Activated T-helper 2 cell treated with anti-CD3 and anti-CD28 coated beads, Interferon-gamma antibody, Interleukin-2, Interleukin-4, amounts not matched to agents 10 μg/mL and 5 μg/mL and 100 μg/mL, durations not matched to agents 14 hours and 24 hours and 36 hours (primary cell): ENCODE measurements at regions not wholly inside any gene's neighbourhood (a gene's known extent, or its start where the extent isn't known, plus 50 kb on each side); places are given as distances from the start of the nearest gene placed in this dataset.
A peak's percentile ranks its signal among the peaks of the same experiment; 100 is the strongest.
"Not testable (repeated sequence)": the region's sequence is repeated elsewhere in the genome, so short reads cannot be mapped to it uniquely, and the experiment has no call there.

Experiments
- DNase-seq: peaks from one replicate; pipeline ENCODE4 v3.0.0; 2021; ENCODE audit warnings: low spot score
- H3K27ac Mint-ChIP-seq: one replicate; pipeline ENCODE4 v1.8.0; 2021; ENCODE audit warnings: mixed read lengths
- H3K27me3 Mint-ChIP-seq: one replicate; pipeline ENCODE4 v1.8.0; 2021; ENCODE audit warnings: low read depth, mixed read lengths
- H3K36me3 Mint-ChIP-seq: one replicate; pipeline ENCODE4 v1.8.0; 2021; ENCODE audit warnings: low read depth, mixed read lengths
- H3K4me1 Mint-ChIP-seq: one replicate; pipeline ENCODE4 v1.8.0; 2021; ENCODE audit warnings: low read depth, mixed read lengths
- H3K4me3 Mint-ChIP-seq: one replicate; pipeline ENCODE4 v1.8.0; 2021; ENCODE audit warnings: low read depth, mild to moderate bottlenecking, moderate library complexity, mixed read lengths
- H3K9me3 Mint-ChIP-seq: one replicate; pipeline ENCODE4 v1.8.0; 2021; ENCODE audit warnings: mixed read lengths
- intact Hi-C: fragments of 100-400 bp; cut with micrococcal nuclease; formaldehyde crosslinking; loops from one replicate; pipeline ENCODE4 v1.15.1; 2023

GRCh38 chr3:106070187-106070586, 201.4 kb upstream of the CBLB start:
- Mint-ChIP-seq H3K27ac (peak overlapping the region; percentile 60), H3K9me3 (peaks cover 9% of the 10 kb centered on the region), H3K4me3 (no peak overlapping the region), H3K27me3 (no peaks in the 10 kb centered on the region), H3K4me1 (peaks cover 15% of the 10 kb centered on the region), H3K36me3 (peaks cover 7% of the 10 kb centered on the region)
- intact Hi-C loops: no loop called here
- DNase-seq: no peak

- no peak overlapping the region for H3K27ac Mint-ChIP-seq
Measured at GRCh38 chr3:106071306-106071705, 202.5 kb upstream of the CBLB start.

GRCh38 chr3:106072596-106072995, 203.8 kb upstream of the CBLB start:
- H3K4me3 Mint-ChIP-seq, H3K27ac Mint-ChIP-seq, H3K36me3 Mint-ChIP-seq, DNase-seq, intact Hi-C loops, H3K27me3 Mint-ChIP-seq: not testable (repeated sequence)
- H3K9me3 Mint-ChIP-seq: peaks cover 19% of the 10 kb centered on the region
- H3K4me1 Mint-ChIP-seq: peaks cover 15% of the 10 kb centered on the region

More at GRCh38 chr3:106071306-106071705, 202.5 kb upstream of the CBLB start:
- Mint-ChIP-seq H3K27me3 (no peaks in the 10 kb centered on the region), H3K4me1 (peaks cover 15% of the 10 kb centered on the region), H3K36me3 (peaks cover 7% of the 10 kb centered on the region), H3K4me3 (no peak overlapping the region), H3K9me3 (peaks cover 13% of the 10 kb centered on the region)
- intact Hi-C loops: no loop called here
- DNase-seq: no peak

GRCh38 chr3:106073806-106074205, 205.0 kb upstream of the CBLB start:
- intact Hi-C loops, H3K27me3 Mint-ChIP-seq, DNase-seq, H3K36me3 Mint-ChIP-seq, H3K4me3 Mint-ChIP-seq, H3K4me1 Mint-ChIP-seq, H3K27ac Mint-ChIP-seq: not testable (repeated sequence)
- H3K9me3 Mint-ChIP-seq: peaks cover 14% of the 10 kb centered on the region

GRCh38 chr3:106075731-106076130, 206.9 kb upstream of the CBLB start:
- H3K4me1 Mint-ChIP-seq, H3K4me3 Mint-ChIP-seq, intact Hi-C loops, DNase-seq, H3K36me3 Mint-ChIP-seq, H3K27ac Mint-ChIP-seq, H3K27me3 Mint-ChIP-seq: not testable (repeated sequence)
- H3K9me3 Mint-ChIP-seq: peaks cover 14% of the 10 kb centered on the region

GRCh38 chr3:106078635-106079034, 209.8 kb upstream of the CBLB start:
- no peak overlapping the region for H3K27ac Mint-ChIP-seq
- no peak for DNase-seq
- peaks cover 2% of the 10 kb centered on the region for H3K4me1 Mint-ChIP-seq
- no peaks in the 10 kb centered on the region for H3K36me3 Mint-ChIP-seq
- H3K4me3 Mint-ChIP-seq: no peak overlapping the region
- peaks cover 14% of the 10 kb centered on the region for H3K9me3 Mint-ChIP-seq
- intact Hi-C loops: no loop called here
- no peaks in the 10 kb centered on the region for H3K27me3 Mint-ChIP-seq

- intact Hi-C loops: no loop called here
- Mint-ChIP-seq H3K4me1 (peaks cover 7% of the 10 kb centered on the region), H3K27me3 (no peaks in the 10 kb centered on the region), H3K36me3 (peaks cover 3% of the 10 kb centered on the region), H3K27ac (no peak overlapping the region), H3K4me3 (no peak overlapping the region), H3K9me3 (peaks cover 8% of the 10 kb centered on the region)
- DNase-seq: no peak
Measured at GRCh38 chr3:106082616-106083015, 213.8 kb upstream of the CBLB start.

GRCh38 chr3:106083207-106083606, 214.4 kb upstream of the CBLB start:
- intact Hi-C loops: no loop called here
- no peak for DNase-seq
- H3K4me3 Mint-ChIP-seq: no peak overlapping the region
- no peak overlapping the region for H3K27ac Mint-ChIP-seq
- H3K4me1 Mint-ChIP-seq: peaks cover 7% of the 10 kb centered on the region
- peaks cover 3% of the 10 kb centered on the region for H3K36me3 Mint-ChIP-seq
- no peaks in the 10 kb centered on the region for H3K27me3 Mint-ChIP-seq
- H3K9me3 Mint-ChIP-seq: peaks cover 8% of the 10 kb centered on the region

- H3K27ac Mint-ChIP-seq: no peak overlapping the region
- H3K4me1 Mint-ChIP-seq: peaks cover 7% of the 10 kb centered on the region
- H3K36me3 Mint-ChIP-seq: peaks cover 3% of the 10 kb centered on the region
- H3K9me3 Mint-ChIP-seq: peaks cover 8% of the 10 kb centered on the region
- DNase-seq: no peak
- intact Hi-C loops: no loop called here
- no peaks in the 10 kb centered on the region for H3K27me3 Mint-ChIP-seq
- H3K4me3 Mint-ChIP-seq: no peak overlapping the region
Measured at GRCh38 chr3:106083854-106084253, 215.0 kb upstream of the CBLB start.

GRCh38 chr3:106086038-106086437, 217.2 kb upstream of the CBLB start:
- H3K9me3 Mint-ChIP-seq: peaks cover 3% of the 10 kb centered on the region
- H3K4me3 Mint-ChIP-seq: no peak overlapping the region
- H3K36me3 Mint-ChIP-seq: peaks cover 3% of the 10 kb centered on the region
- no peaks in the 10 kb centered on the region for H3K27me3 Mint-ChIP-seq
- peaks cover 7% of the 10 kb centered on the region for H3K4me1 Mint-ChIP-seq
- no peak for DNase-seq
- intact Hi-C loops: no loop called here
- H3K27ac Mint-ChIP-seq: no peak overlapping the region

GRCh38 chr3:106086636-106087035, 217.8 kb upstream of the CBLB start:
- Mint-ChIP-seq H3K27ac (no peak overlapping the region), H3K36me3 (peaks cover 3% of the 10 kb centered on the region), H3K9me3 (peaks cover 3% of the 10 kb centered on the region), H3K4me3 (no peak overlapping the region), H3K4me1 (peaks cover 7% of the 10 kb centered on the region), H3K27me3 (no peaks in the 10 kb centered on the region)
- DNase-seq: no peak
- intact Hi-C loops: no loop called here

- no peak overlapping the region for H3K27ac Mint-ChIP-seq
- peaks cover 3% of the 10 kb centered on the region for H3K9me3 Mint-ChIP-seq
- DNase-seq: no peak
- intact Hi-C loops: no loop called here
- peaks cover 3% of the 10 kb centered on the region for H3K36me3 Mint-ChIP-seq
- H3K4me1 Mint-ChIP-seq: peaks cover 6% of the 10 kb centered on the region
- H3K27me3 Mint-ChIP-seq: no peaks in the 10 kb centered on the region
- no peak overlapping the region for H3K4me3 Mint-ChIP-seq
Measured at GRCh38 chr3:106088304-106088703, 219.5 kb upstream of the CBLB start.

GRCh38 chr3:106088899-106089298, 220.1 kb upstream of the CBLB start:
- intact Hi-C loops: no loop called here
- Mint-ChIP-seq H3K9me3 (peaks cover 3% of the 10 kb centered on the region), H3K27me3 (no peaks in the 10 kb centered on the region), H3K4me1 (peaks cover 5% of the 10 kb centered on the region), H3K27ac (no peak overlapping the region), H3K4me3 (no peak overlapping the region), H3K36me3 (peaks cover 3% of the 10 kb centered on the region)
- no peak for DNase-seq

GRCh38 chr3:106089806-106090205, 221.0 kb upstream of the CBLB start:
- Mint-ChIP-seq H3K27me3 (no peaks in the 10 kb centered on the region), H3K36me3 (peaks cover 3% of the 10 kb centered on the region), H3K4me1 (peaks cover 5% of the 10 kb centered on the region), H3K4me3 (no peak overlapping the region), H3K9me3 (peaks cover 3% of the 10 kb centered on the region), H3K27ac (no peak overlapping the region)
- intact Hi-C loops: no loop called here
- no peak for DNase-seq
